Smooth muscle cell (in vitro differentiated cells): ENCODE measurements at regions not wholly inside any gene's neighbourhood (a gene's known extent, or its start where the extent isn't known, plus 50 kb on each side); places are given as distances from the start of the nearest gene placed in this dataset.

Experiments
- DNase-seq: peaks from one replicate; lab custom pipeline; 2025; ENCODE audit not compliant: unreplicated experiment; lab: John Stamatoyannopoulos, UW
- H2AFZ ChIP-seq: fragments of 200-600 bp; sonication (generic); 2 replicates; pipeline ENCODE4 v1.6.0; 2016; ENCODE audit warnings: antibody characterized with exemption, low read depth, mild to moderate bottlenecking
- H3F3A ChIP-seq: fragments of 200-600 bp; sonication (generic); 2 replicates; pipeline ENCODE4 v1.6.0; 2017; ENCODE audit warnings: antibody characterized with exemption, low read depth
- H3K27ac ChIP-seq: fragments of 200-600 bp; sonication (generic); 2 replicates; pipeline ENCODE4 v1.5.1; 2016; ENCODE audit warnings: low read depth, mild to moderate bottlenecking
- H3K27me3 ChIP-seq: fragments of 200-600 bp; sonication (generic); 2 replicates; pipeline ENCODE4 v1.6.1; 2016; ENCODE audit warnings: low read depth, mild to moderate bottlenecking
- H3K36me3 ChIP-seq: fragments of 200-600 bp; sonication (generic); 2 replicates; pipeline ENCODE4 v1.5.1; 2016; ENCODE audit warnings: low read depth
- H3K4me1 ChIP-seq: fragments of 200-600 bp; sonication (generic); 2 replicates; pipeline ENCODE4 v1.5.1; 2016; ENCODE audit warnings: low read depth
- H3K4me2 ChIP-seq: fragments of 200-600 bp; sonication (generic); 2 replicates; pipeline ENCODE4 v1.6.0; 2016; ENCODE audit warnings: mild to moderate bottlenecking
- H3K4me3 ChIP-seq: fragments of 200-600 bp; sonication (generic); 2 replicates; pipeline ENCODE4 v1.5.1; 2016; ENCODE audit warnings: mild to moderate bottlenecking
- H3K79me2 ChIP-seq: fragments of 200-600 bp; sonication (generic); 2 replicates; pipeline ENCODE4 v1.6.0; 2016; ENCODE audit warnings: low read depth, mild to moderate bottlenecking
- H3K9ac ChIP-seq: fragments of 200-600 bp; sonication (generic); 2 replicates; pipeline ENCODE4 v1.6.0; 2016; ENCODE audit warnings: low read depth
- H3K9me3 ChIP-seq: fragments of 200-600 bp; sonication (generic); replicated peaks from 2 replicates; pipeline ENCODE4 v1.5.1; 2016; ENCODE audit warnings: low read depth
- H4K20me1 ChIP-seq: fragments of 200-600 bp; sonication (generic); 2 replicates; pipeline ENCODE4 v1.6.0; 2016; ENCODE audit warnings: low read depth
- CTCF ChIP-seq: fragments of 200-600 bp; sonication (generic); IDR thresholded peaks from 2 replicates; pipeline ENCODE4 v1.5.1; 2017; ENCODE audit warnings: borderline replicate concordance, mild to moderate bottlenecking, antibody characterized with exemption; ENCODE audit not compliant: insufficient read depth, poor library complexity, severe bottlenecking
- WGBS: methylation state at CpG from one replicate; pipeline ENCODE4 v1.1.7; 2016; ENCODE audit warnings: low lambda C conversion rate; 5-methylcytosine and 5-hydroxymethylcytosine counted together

GRCh38 chr17:36840796-36841195 is 96.5 kb upstream of the LHX1 start:
- no peaks in the 10 kb centered on the region for H3K9me3 ChIP-seq
- 88% methylated on average over 1 of the region's 1 CpG for WGBS
- no peak overlapping the region for H3K4me2 ChIP-seq
- H3F3A ChIP-seq: no peaks in the 10 kb centered on the region
- no peaks in the 10 kb centered on the region for H3K79me2 ChIP-seq
- no peak for DNase-seq
- no peaks in the 10 kb centered on the region for H3K27me3 ChIP-seq
- peaks cover 7% of the 10 kb centered on the region for H3K4me1 ChIP-seq
- H3K27ac ChIP-seq: no peak overlapping the region
- no peak overlapping the region for H3K9ac ChIP-seq
- no peaks in the 10 kb centered on the region for H3K36me3 ChIP-seq
- H2AFZ ChIP-seq: no peak overlapping the region
- no peaks in the 10 kb centered on the region for H4K20me1 ChIP-seq
- H3K4me3 ChIP-seq: no peak overlapping the region
- TF ChIP-seq CTCF: no peak

- no peaks in the 10 kb centered on the region for H3K79me2 ChIP-seq
- TF ChIP-seq CTCF: no peak
- H3K27me3 ChIP-seq: no peaks in the 10 kb centered on the region
- no peak for DNase-seq
- no peak overlapping the region for H3K9ac ChIP-seq
- H3K36me3 ChIP-seq: no peaks in the 10 kb centered on the region
- H3K27ac ChIP-seq: no peak overlapping the region
- WGBS: 82% methylated on average over 6 of the region's 6 CpGs
- H2AFZ ChIP-seq: no peak overlapping the region
- H3K9me3 ChIP-seq: no peaks in the 10 kb centered on the region
- no peaks in the 10 kb centered on the region for H4K20me1 ChIP-seq
- no peaks in the 10 kb centered on the region for H3F3A ChIP-seq
- peaks cover 9% of the 10 kb centered on the region for H3K4me1 ChIP-seq
- no peak overlapping the region for H3K4me3 ChIP-seq
- H3K4me2 ChIP-seq: no peak overlapping the region
Observed at GRCh38 chr17:36842231-36842819, 95.0 kb upstream of the LHX1 start.

GRCh38 chr17:36842963-36843558 is 94.2 kb upstream of the LHX1 start:
- WGBS: 85% methylated on average over 12 of the region's 12 CpGs
- no peaks in the 10 kb centered on the region for H4K20me1 ChIP-seq

More at GRCh38 chr17:36842963-36843558, 94.2 kb upstream of the LHX1 start:
- Histone ChIP-seq H3K79me2 (no peaks in the 10 kb centered on the region), H2AFZ (no peak overlapping the region), H3K4me3 (no peak overlapping the region), H3K4me1 (peaks cover 9% of the 10 kb centered on the region), H3K4me2 (no peak overlapping the region), H3K27me3 (no peaks in the 10 kb centered on the region), H3K9ac (no peak overlapping the region), H3K27ac (no peak overlapping the region), H3K9me3 (no peaks in the 10 kb centered on the region), H3F3A (no peaks in the 10 kb centered on the region), H3K36me3 (no peaks in the 10 kb centered on the region)
- DNase-seq: no peak
- no peak for TF ChIP-seq CTCF
